ENCODE measurements at regions not wholly inside any gene's neighbourhood (a gene's known extent, or its start where the extent isn't known, plus 50 kb on each side); places are given as distances from the start of the nearest gene placed in this dataset.

GRCh38 chr20:17796091-17796563 lies 96.4 kb downstream of the BANF2 start (continued):
- TF ChIP-seq, protein P1, sequence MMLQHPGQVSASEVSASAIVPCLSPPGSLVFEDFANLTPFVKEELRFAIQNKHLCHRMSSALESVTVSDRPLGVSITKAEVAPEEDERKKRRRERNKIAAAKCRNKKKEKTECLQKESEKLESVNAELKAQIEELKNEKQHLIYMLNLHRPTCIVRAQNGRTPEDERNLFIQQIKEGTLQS (CRISPR knock-in tag; IDR thresholded peaks at IDR 0.05) = 0 out of 2 replicates have a peak, but pooled peaks have one; percentile 43
- peak; percentile 63; the same call in 1 of the 2 replicates for TF ChIP-seq ZHX1 (CRISPR knock-in tag; IDR thresholded peaks at IDR 0.05; ENCODE audit: low read depth)
- TF ChIP-seq, protein P2, sequence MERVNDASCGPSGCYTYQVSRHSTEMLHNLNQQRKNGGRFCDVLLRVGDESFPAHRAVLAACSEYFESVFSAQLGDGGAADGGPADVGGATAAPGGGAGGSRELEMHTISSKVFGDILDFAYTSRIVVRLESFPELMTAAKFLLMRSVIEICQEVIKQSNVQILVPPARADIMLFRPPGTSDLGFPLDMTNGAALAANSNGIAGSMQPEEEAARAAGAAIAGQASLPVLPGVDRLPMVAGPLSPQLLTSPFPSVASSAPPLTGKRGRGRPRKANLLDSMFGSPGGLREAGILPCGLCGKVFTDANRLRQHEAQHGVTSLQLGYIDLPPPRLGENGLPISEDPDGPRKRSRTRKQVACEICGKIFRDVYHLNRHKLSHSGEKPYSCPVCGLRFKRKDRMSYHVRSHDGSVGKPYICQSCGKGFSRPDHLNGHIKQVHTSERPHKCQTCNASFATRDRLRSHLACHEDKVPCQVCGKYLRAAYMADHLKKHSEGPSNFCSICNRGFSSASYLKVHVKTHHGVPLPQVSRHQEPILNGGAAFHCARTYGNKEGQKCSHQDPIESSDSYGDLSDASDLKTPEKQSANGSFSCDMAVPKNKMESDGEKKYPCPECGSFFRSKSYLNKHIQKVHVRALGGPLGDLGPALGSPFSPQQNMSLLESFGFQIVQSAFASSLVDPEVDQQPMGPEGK (CRISPR knock-in tag; IDR thresholded peaks at IDR 0.05) = peak; percentile 29; the same call in 1 of the 2 replicates
- TF ChIP-seq ZNF841 (CRISPR knock-in tag; IDR thresholded peaks at IDR 0.05; ENCODE audit: borderline replicate concordance) = no peak
- TF ChIP-seq TRIM24 (CRISPR knock-in tag; IDR thresholded peaks at IDR 0.05) = peak; percentile 98
- TF ChIP-seq, protein P3, sequence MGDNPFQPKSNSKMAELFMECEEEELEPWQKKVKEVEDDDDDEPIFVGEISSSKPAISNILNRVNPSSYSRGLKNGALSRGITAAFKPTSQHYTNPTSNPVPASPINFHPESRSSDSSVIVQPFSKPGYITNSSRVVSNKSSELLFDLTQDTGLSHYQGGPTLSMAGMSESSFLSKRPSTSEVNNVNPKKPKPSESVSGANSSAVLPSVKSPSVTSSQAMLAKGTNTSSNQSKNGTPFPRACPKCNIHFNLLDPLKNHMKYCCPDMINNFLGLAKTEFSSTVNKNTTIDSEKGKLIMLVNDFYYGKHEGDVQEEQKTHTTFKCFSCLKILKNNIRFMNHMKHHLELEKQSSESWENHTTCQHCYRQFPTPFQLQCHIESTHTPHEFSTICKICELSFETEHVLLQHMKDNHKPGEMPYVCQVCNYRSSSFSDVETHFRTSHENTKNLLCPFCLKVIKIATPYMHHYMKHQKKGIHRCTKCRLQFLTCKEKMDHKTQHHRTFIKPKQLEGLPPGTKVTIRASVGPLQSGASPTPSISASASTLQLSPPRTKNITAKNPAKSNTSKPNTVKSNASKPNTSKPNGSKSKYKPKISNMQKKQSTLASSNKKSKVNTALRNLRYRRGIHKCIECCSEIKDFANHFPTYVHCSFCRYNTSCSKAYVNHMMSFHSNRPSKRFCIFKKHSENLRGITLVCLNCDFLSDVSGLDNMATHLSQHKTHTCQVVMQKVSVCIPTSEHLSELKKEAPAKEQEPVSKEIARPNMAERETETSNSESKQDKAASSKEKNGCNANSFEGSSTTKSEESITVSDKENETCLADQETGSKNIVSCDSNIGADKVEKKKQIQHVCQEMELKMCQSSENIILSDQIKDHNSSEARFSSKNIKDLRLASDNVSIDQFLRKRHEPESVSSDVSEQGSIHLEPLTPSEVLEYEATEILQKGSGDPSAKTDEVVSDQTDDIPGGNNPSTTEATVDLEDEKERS (CRISPR knock-in tag; IDR thresholded peaks at IDR 0.05) = no peak
- 0 out of 2 replicates have a peak, but pooled peaks have one; percentile 44 for TF ChIP-seq SATB2 (CRISPR knock-in tag; IDR thresholded peaks at IDR 0.05)
- no peak for TF ChIP-seq ZNF879 (CRISPR knock-in tag; IDR thresholded peaks at IDR 0.05)
- peak; percentile 53; the same call in 1 of the 2 replicates for TF ChIP-seq HOXA5 (CRISPR knock-in tag; IDR thresholded peaks at IDR 0.05)
- no peak for TF ChIP-seq MAZ (IDR thresholded peaks at IDR 0.05; ENCODE audit: borderline replicate concordance, low read depth, low read length)
- peak; percentile 69; the same call in 1 of the 2 replicates for TF ChIP-seq MAZ (CRISPR knock-in tag; IDR thresholded peaks at IDR 0.05; ENCODE audit: low read depth)
- TF ChIP-seq SOX13 (IDR thresholded peaks at IDR 0.05) = no peak
- TF ChIP-seq SOX13 (CRISPR knock-in tag; conservative IDR thresholded peaks at IDR 0.05 in 1 of 2, IDR thresholded peaks at IDR 0.05 in 1 of 2) = peak in 1 of 2 experiments; percentile 59; a peak in 2 of 4 replicates
- TF ChIP-seq TFE3 (CRISPR knock-in tag; IDR thresholded peaks at IDR 0.05) = peak; percentile 69
- no peak for TF ChIP-seq GZF1 (CRISPR knock-in tag; IDR thresholded peaks at IDR 0.05)
- TF ChIP-seq REL (CRISPR knock-in tag; conservative IDR thresholded peaks at IDR 0.05) = no peak
- peak; percentile 47; the same call in 1 of the 2 replicates for TF ChIP-seq ZNF574 (CRISPR knock-in tag; IDR thresholded peaks at IDR 0.05)

Data from HepG2 (cell line).